ENCODE measurements at regions not wholly inside any gene's neighbourhood (a gene's known extent, or its start where the extent isn't known, plus 50 kb on each side); places are given as distances from the start of the nearest gene placed in this dataset.

- DNase-seq (ENCODE audit: low read depth), result peak; percentile 38
Measured at GRCh38 chr5:121189342-121190305, 662.1 kb upstream of the FTMT start.

GRCh38 chr5:121199216-121199999, 652.3 kb upstream of the FTMT start:
- peak; percentile 33 for DNase-seq (ENCODE audit: low read depth)

- no peak for DNase-seq (ENCODE audit: low read depth)
Measured at GRCh38 chr5:121218086-121218485, 633.6 kb upstream of the FTMT start.

- DNase-seq (ENCODE audit: low read depth), result no peak
Measured at GRCh38 chr5:121221483-121221882, 630.2 kb upstream of the FTMT start.

GRCh38 chr5:121226765-121227164, 624.9 kb upstream of the FTMT start:
- DNase-seq (ENCODE audit: low read depth), result no peak

- no peak for DNase-seq (ENCODE audit: low read depth)
Measured at GRCh38 chr5:121239951-121240350, 611.7 kb upstream of the FTMT start.

- DNase-seq (ENCODE audit: low read depth), result no peak
Measured at GRCh38 chr5:121246971-121247370, 604.7 kb upstream of the FTMT start.

- peak; percentile 85 for DNase-seq (ENCODE audit: low read depth)
Measured at GRCh38 chr5:121251954-121252353, 599.7 kb upstream of the FTMT start.

GRCh38 chr5:121257621-121258020, 594.1 kb upstream of the FTMT start:
- no peak for DNase-seq (ENCODE audit: low read depth)

GRCh38 chr5:121263456-121263855, 588.2 kb upstream of the FTMT start:
- no peak for DNase-seq (ENCODE audit: low read depth)

- no peak for DNase-seq (ENCODE audit: low read depth)
Measured at GRCh38 chr5:121264605-121265004, 587.1 kb upstream of the FTMT start.

GRCh38 chr5:121271546-121271945, 580.1 kb upstream of the FTMT start:
- no peak for DNase-seq (ENCODE audit: low read depth)

- DNase-seq (ENCODE audit: low read depth), result peak; percentile 91
Measured at GRCh38 chr5:121273833-121274433, 577.7 kb upstream of the FTMT start.

GRCh38 chr5:121279801-121280200, 571.9 kb upstream of the FTMT start:
- DNase-seq (ENCODE audit: low read depth), result no peak

GRCh38 chr5:121285801-121286521, 565.7 kb upstream of the FTMT start:
- DNase-seq (ENCODE audit: low read depth), result no peak

GRCh38 chr5:121288781-121289180, 562.9 kb upstream of the FTMT start:
- no peak for DNase-seq (ENCODE audit: low read depth)

- DNase-seq (ENCODE audit: low read depth), result no peak
Measured at GRCh38 chr5:121292664-121293063, 559.0 kb upstream of the FTMT start.

GRCh38 chr5:121296356-121296755, 555.3 kb upstream of the FTMT start:
- DNase-seq (ENCODE audit: low read depth), result no peak

GRCh38 chr5:121299153-121299552, 552.5 kb upstream of the FTMT start:
- no peak for DNase-seq (ENCODE audit: low read depth)

- DNase-seq (ENCODE audit: low read depth), result no peak
Measured at GRCh38 chr5:121304838-121305237, 546.8 kb upstream of the FTMT start.

- DNase-seq (ENCODE audit: low read depth), result no peak
Measured at GRCh38 chr5:121313886-121314285, 537.8 kb upstream of the FTMT start.

GRCh38 chr5:121315786-121316185, 535.9 kb upstream of the FTMT start:
- no peak for DNase-seq (ENCODE audit: low read depth)

Data from ELR (cell line).